ENCODE measurements at regions not wholly inside any gene's neighbourhood (a gene's known extent, or its start where the extent isn't known, plus 50 kb on each side); places are given as distances from the start of the nearest gene placed in this dataset.

GRCh38 chrX:42725196-42725595, 52.8 kb downstream of the PPP1R2C start:
- Histone ChIP-seq H3K27ac (no peak overlapping the region), H3K27me3 (replicated peaks; ENCODE audit: insufficient read depth) (no peaks in the 10 kb centered on the region), H3K36me3 (no peaks in the 10 kb centered on the region), H3K9me3 (no peaks in the 10 kb centered on the region), H3K4me3 (no peak overlapping the region), H3K4me1 (replicated peaks) (no peaks in the 10 kb centered on the region)
- no peak for TF ChIP-seq POLR2A (IDR thresholded peaks at IDR 0.05)
- TF ChIP-seq POLR2AphosphoS5 (IDR thresholded peaks at IDR 0.05), result no peak
- TF ChIP-seq CTCF (IDR thresholded peaks at IDR 0.05), result no peak
- no peak for DNase-seq (ENCODE audit: low spot score)
- intact Hi-C loops (cut with DNase I), result no loop called here
- WGBS, result 71% methylated on average over 2 of the region's 2 CpGs

- no peak for DNase-seq (ENCODE audit: low spot score)
Observed at GRCh38 chrX:42720209-42720608, 57.8 kb downstream of the PPP1R2C start.

GRCh38 chrX:42715701-42716262, 62.2 kb downstream of the PPP1R2C start:
- H3K9me3 ChIP-seq, result no peaks in the 10 kb centered on the region
- no peak overlapping the region for H3K27ac ChIP-seq
- no peaks in the 10 kb centered on the region for H3K4me1 ChIP-seq (replicated peaks)
- intact Hi-C loops (cut with DNase I), result no loop called here
- H3K27me3 ChIP-seq (replicated peaks; ENCODE audit: insufficient read depth), result no peaks in the 10 kb centered on the region
- H3K4me3 ChIP-seq, result no peak overlapping the region
- 84% methylated on average over 8 of the region's 8 CpGs for WGBS
- DNase-seq (ENCODE audit: low spot score), result no peak
- TF ChIP-seq CTCF (IDR thresholded peaks at IDR 0.05), result no peak
- no peak for TF ChIP-seq POLR2AphosphoS5 (IDR thresholded peaks at IDR 0.05)
- TF ChIP-seq POLR2A (IDR thresholded peaks at IDR 0.05), result no peak
- H3K36me3 ChIP-seq, result no peaks in the 10 kb centered on the region

More at GRCh38 chrX:42720209-42720608, 57.8 kb downstream of the PPP1R2C start:
- intact Hi-C loops (cut with DNase I), result no loop called here
- Histone ChIP-seq H3K36me3 (no peaks in the 10 kb centered on the region), H3K27ac (no peak overlapping the region), H3K4me1 (replicated peaks) (no peaks in the 10 kb centered on the region), H3K9me3 (no peaks in the 10 kb centered on the region), H3K4me3 (no peak overlapping the region), H3K27me3 (replicated peaks; ENCODE audit: insufficient read depth) (no peaks in the 10 kb centered on the region)
- 83% methylated on average over 4 of the region's 4 CpGs for WGBS
- TF ChIP-seq CTCF (IDR thresholded peaks at IDR 0.05) (no peak), POLR2A (IDR thresholded peaks at IDR 0.05) (no peak), POLR2AphosphoS5 (IDR thresholded peaks at IDR 0.05) (no peak)

GRCh38 chrX:42714981-42715700, 62.8 kb downstream of the PPP1R2C start:
- Histone ChIP-seq H3K36me3 (no peaks in the 10 kb centered on the region), H3K4me1 (replicated peaks) (no peaks in the 10 kb centered on the region), H3K27ac (no peak overlapping the region), H3K4me3 (no peak overlapping the region), H3K9me3 (no peaks in the 10 kb centered on the region), H3K27me3 (replicated peaks; ENCODE audit: insufficient read depth) (no peaks in the 10 kb centered on the region)
- WGBS, result 25% methylated on average over 11 of the region's 11 CpGs
- intact Hi-C loops (cut with DNase I), result no loop called here
- peak; percentile 64 for DNase-seq (ENCODE audit: low spot score)
- peak in 3 of 4 experiments; percentile 19 to 35 (median 33) for TF ChIP-seq CTCF (IDR thresholded peaks at IDR 0.05)
- no peak for TF ChIP-seq POLR2AphosphoS5 (IDR thresholded peaks at IDR 0.05)

GRCh38 chrX:42710452-42710851, 67.5 kb downstream of the PPP1R2C start:
- Histone ChIP-seq H3K9me3 (no peaks in the 10 kb centered on the region), H3K4me3 (no peak overlapping the region), H3K27ac (no peak overlapping the region), H3K27me3 (replicated peaks; ENCODE audit: insufficient read depth) (no peaks in the 10 kb centered on the region), H3K36me3 (no peaks in the 10 kb centered on the region), H3K4me1 (replicated peaks) (no peaks in the 10 kb centered on the region)
- no peak for DNase-seq (ENCODE audit: low spot score)
- 75% methylated on average over 2 of the region's 2 CpGs for WGBS
- intact Hi-C loops (cut with DNase I), result no loop called here
- TF ChIP-seq POLR2AphosphoS5 (IDR thresholded peaks at IDR 0.05) (no peak), CTCF (IDR thresholded peaks at IDR 0.05) (no peak), POLR2A (IDR thresholded peaks at IDR 0.05) (no peak)
